Liver (tissue), 2 donors: ENCODE measurements at regions not wholly inside any gene's neighbourhood (a gene's known extent, or its start where the extent isn't known, plus 50 kb on each side); places are given as distances from the start of the nearest gene placed in this dataset.

Experiments used
- CTCF ChIP-seq: fragments of 150-350 bp; IDR thresholded peaks from 2 replicates; pipeline ENCODE4 v1.5.1; 2017; ENCODE audit warnings: improper control_type of control experiment, low read depth, low read length; ENCODE audit not compliant: missing input control
- MAX ChIP-seq: IDR thresholded peaks from 2 replicates; pipeline ENCODE4 v1.6.1; 2016; ENCODE audit warnings: antibody characterized with exemption
- ZBTB33 ChIP-seq: IDR thresholded peaks from 2 replicates; pipeline ENCODE4 v1.6.1; 2016; ENCODE audit warnings: antibody characterized with exemption
- donor health status: healthy.

GRCh38 chr20:60363698-60364097 is 405.5 kb downstream of the CDH26 start:
- no peak for TF ChIP-seq ZBTB33
- TF ChIP-seq CTCF, result no peak
- TF ChIP-seq MAX, result no peak
